T-cell (primary cell): ENCODE measurements at regions not wholly inside any gene's neighbourhood (a gene's known extent, or its start where the extent isn't known, plus 50 kb on each side); places are given as distances from the start of the nearest gene placed in this dataset.

Experiments
- ATAC-seq, 4 experiments: fragments of 200-7000 bp in 3 of 4; fragments of 150-1000 bp in 1 of 4; cut with Tn5 transposase; replicated peaks in 1 of 4; 1 replicate in 3 of 4; 2 replicates in 1 of 4; pipeline ENCODE4 v1.10.0; 2021; ENCODE audit warnings: moderate library complexity in 3 of 4, mild to moderate bottlenecking in 2 of 4, moderate number of reproducible peaks in 1 of 4
- CTCF ChIA-PET, 2 donors: fragments of 300-600 bp; sonication (Branson Sonifier 250); formaldehyde crosslinking; loops; one replicate each; lab custom pipeline; 2022; ENCODE audit warnings: antibody characterized with exemption in 2 of 2; lab: Charles Lee
- POLR2A ChIA-PET, 2 donors: fragments of 300-600 bp; sonication (Branson Sonifier 250); formaldehyde crosslinking; loops; one replicate each; lab custom pipeline; 2022; ENCODE audit warnings: antibody characterized with exemption in 2 of 2; lab: Charles Lee
- DNase-seq, 35 experiments: peaks; one replicate each; pipeline versions ENCODE4 v3.0.0 to v3.0.0-alpha.2; 2013 to 2023
- H3K27ac ChIP-seq: one replicate; pipeline ENCODE4 v1.5.1; 2013; ENCODE audit warnings: low read length
- H3K27me3 ChIP-seq, 2 experiments: replicated peaks in 1 of 2; 1 replicate in 1 of 2; 2 replicates in 1 of 2; pipeline versions ENCODE4 v1.6.1 to v1.7.0; 2013; ENCODE audit warnings: low read length in 1 of 2, mixed read lengths in 1 of 2; ENCODE audit not compliant: control insufficient read depth in 2 of 2, insufficient read depth in 2 of 2; ENCODE audit errors: extremely low read depth in 1 of 2
- H3K36me3 ChIP-seq, 2 donors: 1 replicate in 1 of 2; 2 replicates in 1 of 2; pipeline versions ENCODE4 v1.6.1 to v1.7.0; 2013; ENCODE audit warnings: low read length in 1 of 2; ENCODE audit not compliant: control insufficient read depth in 2 of 2, insufficient read depth in 1 of 2; ENCODE audit errors: extremely low read depth in 1 of 2
- H3K4me1 ChIP-seq, 2 experiments: 1 replicate in 1 of 2; 2 replicates in 1 of 2; pipeline versions ENCODE4 v1.6.1 to v1.7.0; 2013; ENCODE audit warnings: low read length in 2 of 2, mixed read lengths in 1 of 2; ENCODE audit not compliant: insufficient read depth in 2 of 2, control insufficient read depth in 1 of 2; ENCODE audit errors: extremely low read depth in 1 of 2
- H3K4me3 ChIP-seq, 2 donors: 1 replicate in 1 of 2; 2 replicates in 1 of 2; pipeline versions ENCODE4 v1.5.1 to v1.7.0; 2013; ENCODE audit warnings: mild to moderate bottlenecking in 2 of 2, low read length in 1 of 2, moderate library complexity in 1 of 2; ENCODE audit not compliant: control insufficient read depth in 1 of 2; ENCODE audit errors: extremely low read depth in 1 of 2
- H3K9me3 ChIP-seq: 2 replicates; pipeline ENCODE4 v1.7.0; 2013
- H3K27ac Mint-ChIP-seq, 2 donors: one replicate each; pipeline ENCODE4 v1.8.0; 2020 to 2021; ENCODE audit warnings: mild to moderate bottlenecking in 2 of 2, mixed read lengths in 2 of 2
- H3K27me3 Mint-ChIP-seq, 2 donors: one replicate each; pipeline ENCODE4 v1.8.0; 2021 to 2022; ENCODE audit warnings: mixed read lengths in 2 of 2
- H3K36me3 Mint-ChIP-seq: one replicate; pipeline ENCODE4 v1.8.0; 2021; ENCODE audit warnings: mixed read lengths
- H3K4me1 Mint-ChIP-seq, 3 donors: one replicate each; pipeline ENCODE4 v1.8.0; 2020 to 2022; ENCODE audit warnings: mixed read lengths in 3 of 3, mild to moderate bottlenecking in 1 of 3
- H3K4me3 Mint-ChIP-seq, 3 donors: one replicate each; pipeline ENCODE4 v1.8.0; 2020 to 2022; ENCODE audit warnings: mild to moderate bottlenecking in 3 of 3, mixed read lengths in 3 of 3, moderate library complexity in 3 of 3
- H3K9me3 Mint-ChIP-seq, 3 donors: one replicate each; pipeline ENCODE4 v1.8.0; 2020 to 2022; ENCODE audit warnings: mixed read lengths in 3 of 3
- WGBS: methylation state at CpG from one replicate; pipeline ENCODE4 v1.1.5; 2013; ENCODE audit warnings: missing lambda C conversion rate; ENCODE audit not compliant: insufficient coverage; 5-methylcytosine and 5-hydroxymethylcytosine counted together

- Mint-ChIP-seq H3K27me3 (no peaks in the 10 kb centered on the region), H3K4me1 (peaks cover 41 to 56% (median 42%) of the 10 kb centered on the region in 3 donors), H3K9me3 (no peaks in the 10 kb centered on the region), H3K36me3 (no peaks in the 10 kb centered on the region), H3K27ac (peak overlapping the region; percentile 89 to 92), H3K4me3 (peak overlapping the region; percentile 37 to 68 (median 50))
- H3K9me3 ChIP-seq = no peaks in the 10 kb centered on the region
- H3K27me3 ChIP-seq = no peaks in the 10 kb centered on the region
- ATAC-seq (peak in 1 of 4 experiments; percentile 29), DNase-seq (peak in 2 of 35 experiments; percentile 2 to 4)
- ChIA-PET CTCF (interaction anchor here (0.9 to 3.6 kb wide), 15 partner anchors 14 to 253 kb away, joined by 3 to 37 read pairs (median 5); no protein-coding TSS in a partner anchor), POLR2A (interaction anchor here in 1 of 2 donors (0.6 to 2.4 kb wide), 5 partner anchors 23 to 118 kb away, joined by 3 to 9 read pairs (median 4); no protein-coding TSS in a partner anchor)
- H3K4me3 ChIP-seq = peak overlapping the region in 1 of 2 donors; percentile 19
- peak overlapping the region; percentile 85 for H3K27ac ChIP-seq
- peaks cover 16 to 59% of the 10 kb centered on the region in 2 experiments for H3K4me1 ChIP-seq
- no peaks in the 10 kb centered on the region for H3K36me3 ChIP-seq
- WGBS = 84% methylated on average over 5 of the region's 12 CpGs
These were observed 53.5 kb upstream of the PPP2R5C start for GRCh38 chr14:101707863-101708620.

GRCh38 chr14:101708853-101709532 lies 52.5 kb upstream of the PPP2R5C start:
- Mint-ChIP-seq H3K36me3 (no peaks in the 10 kb centered on the region), H3K27ac (peak overlapping the region in 1 of 2 donors; percentile 71), H3K27me3 (no peaks in the 10 kb centered on the region), H3K4me3 (no peak overlapping the region), H3K9me3 (no peaks in the 10 kb centered on the region), H3K4me1 (peaks cover 44 to 57% (median 45%) of the 10 kb centered on the region in 3 donors)
- Histone ChIP-seq H3K4me3 (no peak overlapping the region), H3K9me3 (no peaks in the 10 kb centered on the region), H3K36me3 (no peaks in the 10 kb centered on the region), H3K27me3 (no peaks in the 10 kb centered on the region), H3K27ac (no peak overlapping the region), H3K4me1 (peaks cover 16 to 63% of the 10 kb centered on the region in 2 experiments)
- peak in 2 of 35 experiments; percentile 8 to 21 for DNase-seq
- POLR2A ChIA-PET = no interaction called here
- CTCF ChIA-PET = interaction anchor here in 1 of 2 donors (0.8 kb wide), 2 partner anchors 13 to 113 kb away, joined by 3 to 5 read pairs; no protein-coding TSS in a partner anchor
- ATAC-seq = no peak
- 100% methylated on average over 16 of the region's 18 CpGs for WGBS

- peaks cover 0 to 2% (median 0%) of the 10 kb centered on the region in 3 donors for H3K9me3 Mint-ChIP-seq
- peaks cover 16 to 68% of the 10 kb centered on the region in 2 experiments for H3K4me1 ChIP-seq
- ATAC-seq = no peak
- H3K9me3 ChIP-seq = no peaks in the 10 kb centered on the region
- ChIA-PET CTCF (interaction anchor here in 1 of 2 donors (0.8 kb wide), 2 partner anchors 13 to 113 kb away, joined by 3 to 5 read pairs; no protein-coding TSS in a partner anchor), POLR2A (no interaction called here)
- no peaks in the 10 kb centered on the region for H3K36me3 ChIP-seq
- H3K4me3 Mint-ChIP-seq = no peak overlapping the region
- no peaks in the 10 kb centered on the region for H3K27me3 ChIP-seq
- H3K4me1 Mint-ChIP-seq = peaks cover 42 to 54% (median 42%) of the 10 kb centered on the region in 3 donors
- peak overlapping the region in 1 of 2 donors; percentile 8 for H3K27ac Mint-ChIP-seq
- WGBS = 91% methylated on average over 10 of the region's 11 CpGs
- no peak for DNase-seq
- H3K36me3 Mint-ChIP-seq = no peaks in the 10 kb centered on the region
- H3K27me3 Mint-ChIP-seq = no peaks in the 10 kb centered on the region
- H3K27ac ChIP-seq = peak overlapping the region; percentile 92
- H3K4me3 ChIP-seq = no peak overlapping the region
These were observed 52.0 kb upstream of the PPP2R5C start for GRCh38 chr14:101709533-101709881.

- H3K4me3 Mint-ChIP-seq = no peak overlapping the region
- peak overlapping the region; percentile 92 for H3K27ac ChIP-seq
- H3K4me3 ChIP-seq = no peak overlapping the region
- H3K9me3 Mint-ChIP-seq = peaks cover 0 to 3% (median 0%) of the 10 kb centered on the region in 3 donors
- ChIA-PET POLR2A (no interaction called here), CTCF (interaction anchor here in 1 of 2 donors (0.8 kb wide), 2 partner anchors 12 to 112 kb away, joined by 3 to 5 read pairs; no protein-coding TSS in a partner anchor)
- H3K27ac Mint-ChIP-seq = peak overlapping the region in 1 of 2 donors; percentile 39
- 92% methylated on average over 5 of the region's 10 CpGs for WGBS
- DNase-seq (peak in 2 of 35 experiments; percentile 15 to 19), ATAC-seq (no peak)
- H3K4me1 Mint-ChIP-seq = peaks cover 35 to 52% (median 41%) of the 10 kb centered on the region in 3 donors
- H3K36me3 ChIP-seq = no peaks in the 10 kb centered on the region
- H3K36me3 Mint-ChIP-seq = no peaks in the 10 kb centered on the region
- no peaks in the 10 kb centered on the region for H3K27me3 Mint-ChIP-seq
- no peaks in the 10 kb centered on the region for H3K27me3 ChIP-seq
- peaks cover 16 to 76% of the 10 kb centered on the region in 2 experiments for H3K4me1 ChIP-seq
- no peaks in the 10 kb centered on the region for H3K9me3 ChIP-seq
These were observed 51.3 kb upstream of the PPP2R5C start for GRCh38 chr14:101709962-101710931.

- Histone ChIP-seq H3K9me3 (no peaks in the 10 kb centered on the region), H3K4me1 (peaks cover 15 to 79% of the 10 kb centered on the region in 2 experiments), H3K27ac (peak overlapping the region; percentile 92), H3K4me3 (no peak overlapping the region), H3K27me3 (no peaks in the 10 kb centered on the region), H3K36me3 (no peaks in the 10 kb centered on the region)
- H3K9me3 Mint-ChIP-seq = peaks cover 0 to 3% (median 0%) of the 10 kb centered on the region in 3 donors
- H3K36me3 Mint-ChIP-seq = no peaks in the 10 kb centered on the region
- H3K4me3 Mint-ChIP-seq = no peak overlapping the region
- CTCF ChIA-PET = no interaction called here
- DNase-seq (peak in 2 of 35 experiments; percentile 22 to 54), ATAC-seq (no peak)
- H3K27ac Mint-ChIP-seq = peak overlapping the region in 1 of 2 donors; percentile 19
- WGBS = 89% methylated on average over 5 of the region's 13 CpGs
- H3K4me1 Mint-ChIP-seq = peaks cover 31 to 53% (median 43%) of the 10 kb centered on the region in 3 donors
- H3K27me3 Mint-ChIP-seq = no peaks in the 10 kb centered on the region
- POLR2A ChIA-PET = no interaction called here
These were observed 50.3 kb upstream of the PPP2R5C start for GRCh38 chr14:101711041-101711856.
